Muscle of arm (tissue), 1 donor: ENCODE measurements at regions not wholly inside any gene's neighbourhood (a gene's known extent, or its start where the extent isn't known, plus 50 kb on each side); places are given as distances from the start of the nearest gene placed in this dataset.
A peak's percentile ranks its signal among the peaks of the same experiment; 100 is the strongest.
"Not testable (repeated sequence)": the region's sequence is repeated elsewhere in the genome, so short reads cannot be mapped to it uniquely, and the experiment has no call there.

Experiments
- DNase-seq: peaks from one replicate; pipeline ENCODE4 v3.0.0-alpha.2; 2013

- DNase-seq: no peak
These were observed 116.2 kb downstream of the RND3 start for GRCh38 chr2:150371044-150371818.

GRCh38 chr2:150370561-150370960 is 116.9 kb downstream of the RND3 start:
- DNase-seq: no peak

- no peak for DNase-seq
These were observed 117.6 kb downstream of the RND3 start for GRCh38 chr2:150369862-150370261.

- no peak for DNase-seq
These were observed 129.0 kb downstream of the RND3 start for GRCh38 chr2:150358468-150358807.

GRCh38 chr2:150357770-150358467 is 129.5 kb downstream of the RND3 start:
- no peak for DNase-seq

GRCh38 chr2:150355440-150355839 is 132.0 kb downstream of the RND3 start:
- DNase-seq: no peak

- DNase-seq: no peak
These were observed 134.1 kb downstream of the RND3 start for GRCh38 chr2:150353376-150353775.

GRCh38 chr2:150351922-150352321 is 135.5 kb downstream of the RND3 start:
- peak; percentile 15 for DNase-seq

- no peak for DNase-seq
These were observed 137.0 kb downstream of the RND3 start for GRCh38 chr2:150350500-150350899.

- no peak for DNase-seq
These were observed 140.7 kb downstream of the RND3 start for GRCh38 chr2:150346806-150347205.

GRCh38 chr2:150341982-150342680 is 145.3 kb downstream of the RND3 start:
- no peak for DNase-seq

- no peak for DNase-seq
These were observed 147.5 kb downstream of the RND3 start for GRCh38 chr2:150339951-150340350.

- no peak for DNase-seq
These were observed 148.2 kb downstream of the RND3 start for GRCh38 chr2:150339282-150339681.

GRCh38 chr2:150335596-150335995 is 151.9 kb downstream of the RND3 start:
- no peak for DNase-seq

GRCh38 chr2:150332383-150332782 is 155.1 kb downstream of the RND3 start:
- no peak for DNase-seq

- no peak for DNase-seq
These were observed 159.6 kb downstream of the RND3 start for GRCh38 chr2:150327564-150328489.

- DNase-seq: no peak
These were observed 161.7 kb downstream of the RND3 start for GRCh38 chr2:150325656-150326314.

- not testable (repeated sequence) for DNase-seq
These were observed 164.4 kb downstream of the RND3 start for GRCh38 chr2:150323071-150323470.

GRCh38 chr2:150320608-150321007 is 166.9 kb downstream of the RND3 start:
- DNase-seq: no peak

GRCh38 chr2:150319658-150320555 is 167.6 kb downstream of the RND3 start:
- DNase-seq: no peak
